Fibroblast of skin of right quadriceps (primary cell): ENCODE measurements at regions not wholly inside any gene's neighbourhood (a gene's known extent, or its start where the extent isn't known, plus 50 kb on each side); places are given as distances from the start of the nearest gene placed in this dataset.
"Not testable (repeated sequence)": the region's sequence is repeated elsewhere in the genome, so short reads cannot be mapped to it uniquely, and the experiment has no call there.

ENCODE experiments used
- DNase-seq: peaks from one replicate; pipeline ENCODE4 v3.0.0-alpha.2; 2013

DNA sequence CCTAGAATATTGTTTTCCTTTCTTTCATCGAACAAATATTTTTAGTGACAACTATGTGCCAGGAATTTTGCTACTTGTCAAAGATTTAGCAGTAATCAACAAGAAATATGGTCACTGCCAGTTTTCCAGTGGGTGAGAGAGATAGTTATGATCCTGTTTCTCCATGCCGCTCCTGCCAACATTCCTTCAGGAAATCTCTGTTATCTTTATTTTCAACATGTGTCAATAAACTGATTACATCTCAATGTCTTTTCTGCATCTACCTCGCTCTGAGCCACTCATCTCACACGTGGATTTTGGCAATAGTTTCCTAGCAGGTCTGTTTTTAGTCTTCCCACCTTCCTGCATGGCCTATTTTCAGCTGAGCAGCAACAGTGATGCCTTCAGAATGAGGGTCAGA, 650.0 kb upstream of the STXBP6 start:
- DNase-seq: no peak

DNA sequence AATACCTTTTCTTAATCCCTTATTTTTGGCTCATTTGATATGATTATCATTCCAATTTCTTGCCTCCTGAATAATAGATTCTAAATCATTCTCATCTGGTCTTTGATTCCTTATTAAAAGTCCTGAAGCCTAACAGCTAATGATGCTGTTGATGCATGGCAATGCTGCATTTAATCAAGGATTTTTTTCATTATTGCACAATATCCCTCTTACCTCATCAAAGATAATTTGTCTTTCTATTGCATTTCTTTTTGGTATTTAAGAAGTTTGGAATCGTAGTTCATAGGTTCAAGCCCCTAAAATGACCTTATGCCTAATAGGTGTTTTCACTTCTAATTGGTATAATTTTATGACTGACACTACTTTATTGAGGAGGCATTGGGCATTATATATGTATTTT, 648.2 kb upstream of the STXBP6 start:
- DNase-seq: no peak

DNA sequence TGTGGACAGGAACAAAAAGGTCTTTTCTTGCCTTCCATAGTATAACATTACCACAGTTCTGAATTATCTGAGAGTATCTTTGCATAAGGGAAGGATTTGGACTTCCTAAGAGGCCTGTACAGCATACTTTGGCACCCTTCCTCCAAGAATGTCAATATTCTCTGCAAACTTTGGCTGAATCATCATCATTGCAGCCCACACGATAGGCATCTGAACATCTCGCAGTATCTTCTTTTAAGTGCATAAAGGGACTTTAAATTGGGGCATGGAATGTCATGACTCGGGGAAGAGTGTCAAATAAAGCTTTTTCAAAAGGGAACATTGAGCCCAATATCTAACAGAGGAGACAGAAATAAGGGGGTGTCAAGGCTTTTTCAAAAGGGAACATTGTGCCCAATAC, 646.2 kb upstream of the STXBP6 start:
- DNase-seq: no peak

DNA sequence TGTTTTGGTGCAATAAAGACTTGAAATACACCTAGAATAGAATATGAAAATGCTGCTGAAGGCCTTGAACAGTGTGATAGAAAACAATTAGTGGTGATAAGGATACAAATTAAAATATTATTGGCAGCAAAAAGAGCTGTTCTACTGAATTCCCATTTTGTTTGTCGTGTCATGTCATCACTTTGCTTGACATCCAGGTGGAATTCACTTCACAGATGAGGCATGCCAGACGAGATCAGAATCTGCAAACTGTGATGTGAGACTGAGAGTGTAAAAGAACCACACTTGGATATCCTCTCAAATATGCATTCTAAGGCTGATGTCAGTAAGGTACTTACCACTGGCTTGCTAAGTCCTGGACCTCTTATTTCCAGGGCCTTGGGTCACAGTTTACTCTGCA, 635.1 kb upstream of the STXBP6 start:
- DNase-seq: no peak

DNA sequence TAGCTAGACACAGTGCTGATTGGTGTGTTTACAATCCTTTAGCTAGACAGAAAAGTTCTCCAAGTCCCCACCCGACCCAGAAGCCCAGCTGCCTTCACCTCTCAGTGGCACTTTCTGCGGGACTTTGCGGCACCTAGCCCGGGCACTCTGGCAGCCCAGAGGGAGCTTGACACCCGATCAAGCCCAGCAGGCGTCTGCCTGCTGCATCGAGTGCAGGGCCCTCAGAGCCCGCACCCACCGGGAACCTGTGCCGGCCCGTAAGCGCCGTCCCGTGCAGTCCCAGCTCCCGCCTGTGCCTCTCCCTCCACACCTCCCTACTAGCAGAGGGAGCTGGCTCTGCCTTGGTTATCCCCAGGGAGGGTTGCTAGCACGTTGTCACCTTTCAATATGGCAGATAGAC, 631.0 kb upstream of the STXBP6 start:
- no peak for DNase-seq

DNA sequence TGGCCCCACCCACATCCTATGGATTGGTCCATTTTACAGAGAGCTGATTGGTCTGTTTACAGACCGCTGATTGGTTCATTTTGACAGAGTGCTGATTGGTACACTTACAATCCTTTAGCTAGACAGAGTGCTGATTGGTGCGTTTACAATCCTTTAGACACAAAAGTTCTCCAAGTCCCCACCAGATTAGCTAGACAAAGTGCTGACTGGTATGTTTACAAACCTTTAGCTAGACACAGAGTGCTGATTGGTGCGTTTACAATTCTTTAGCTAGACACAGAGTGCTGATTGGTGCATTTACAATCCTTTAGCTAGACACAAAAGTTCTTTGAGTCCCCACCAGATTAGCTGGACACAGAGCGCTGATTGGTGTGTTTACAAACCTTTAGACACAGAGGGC, 630.6 kb upstream of the STXBP6 start:
- not testable (repeated sequence) for DNase-seq

DNA sequence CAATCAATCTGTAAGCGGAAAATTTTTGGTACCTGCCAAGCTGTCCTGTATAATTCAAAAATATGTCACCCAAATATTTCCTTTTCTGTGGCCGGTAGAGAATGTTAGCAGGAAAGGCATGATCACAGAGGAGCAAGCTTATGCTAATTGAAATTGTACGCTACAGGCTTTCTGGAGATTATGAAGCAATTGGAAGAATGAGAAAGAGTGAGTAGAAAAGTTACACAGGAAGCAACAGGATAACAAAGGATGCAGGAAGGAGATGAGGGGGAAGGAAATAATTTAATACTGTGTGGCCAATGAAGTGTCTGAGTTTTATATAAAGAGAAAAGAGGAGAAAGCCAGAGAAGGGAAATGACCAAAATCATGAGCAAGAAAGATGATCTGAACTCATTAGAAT, 627.2 kb upstream of the STXBP6 start:
- DNase-seq: no peak

DNA sequence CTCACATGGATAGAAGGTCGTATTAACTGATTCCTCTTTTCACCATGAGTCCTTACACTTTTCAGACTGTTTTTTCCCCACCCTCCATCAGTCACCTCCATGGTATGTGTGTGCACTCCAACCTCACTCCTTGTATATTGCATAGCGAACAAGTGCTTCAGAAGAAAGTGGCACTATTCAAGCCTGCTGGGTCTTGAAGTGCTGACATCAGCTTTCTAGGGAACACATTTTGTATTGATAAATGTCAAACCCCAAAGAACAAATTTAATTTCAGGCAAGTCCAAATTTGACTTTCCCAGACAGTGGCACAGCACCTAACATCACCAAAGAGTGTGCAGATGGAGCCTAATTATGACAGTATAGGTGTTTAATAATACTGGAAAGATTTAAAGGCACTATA, 617.4 kb upstream of the STXBP6 start:
- no peak for DNase-seq

DNA sequence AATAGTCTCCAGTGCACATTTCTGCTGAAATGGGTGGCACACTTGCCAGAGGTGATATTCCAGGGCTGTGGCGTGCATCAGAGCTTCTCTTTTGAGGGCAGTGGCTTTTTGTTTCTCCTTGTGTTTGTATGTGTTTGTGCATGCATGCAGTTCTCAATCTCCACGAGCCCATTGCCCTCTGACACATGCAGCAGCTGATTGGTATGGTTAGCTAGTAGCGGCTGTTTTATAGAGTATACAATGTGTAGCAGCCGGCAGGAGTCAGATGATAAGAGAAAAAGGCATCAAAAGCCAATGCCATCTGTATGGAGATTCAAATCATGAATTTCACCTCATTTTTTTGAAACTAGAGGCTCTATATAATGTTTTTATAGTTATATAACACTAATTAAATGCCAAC, 616.9 kb upstream of the STXBP6 start:
- no peak for DNase-seq

DNA sequence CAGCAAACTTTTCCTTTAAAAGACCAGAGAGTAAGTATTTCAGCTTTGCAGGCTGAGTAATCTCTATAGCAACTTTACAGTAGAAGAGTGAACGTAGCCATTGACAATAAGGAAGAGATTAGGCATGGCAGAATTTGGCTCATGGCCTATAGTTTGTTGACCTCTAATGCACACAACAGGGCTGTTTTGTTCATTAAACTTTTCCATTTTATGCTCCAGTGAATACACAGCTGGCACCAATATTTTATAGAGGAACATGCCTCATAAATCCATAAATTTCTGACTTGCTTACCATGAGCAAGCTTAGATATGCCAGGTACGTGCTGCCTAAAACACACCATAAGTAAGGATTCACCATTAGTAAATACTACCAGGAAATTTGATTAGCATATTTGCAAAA, 609.0 kb upstream of the STXBP6 start:
- DNase-seq: no peak

DNA sequence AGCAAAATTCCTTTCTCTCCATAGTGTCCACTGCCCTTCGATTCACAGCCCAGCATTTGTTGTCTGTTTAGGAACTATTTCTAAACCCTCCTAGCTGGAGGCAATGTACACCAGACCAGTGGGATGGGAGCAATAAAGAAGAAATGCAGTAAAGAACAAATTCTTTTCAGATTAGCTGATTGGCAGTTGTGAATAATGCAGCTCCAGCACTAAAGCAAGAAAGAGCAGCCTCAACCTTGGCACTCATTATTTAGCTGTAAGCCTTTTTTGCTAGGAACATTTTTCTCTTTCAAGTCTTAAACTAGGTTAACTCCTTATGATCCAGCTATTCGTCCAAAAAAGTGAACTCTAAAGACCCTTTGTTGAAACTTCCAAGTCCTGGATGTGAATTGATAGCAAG, 580.5 kb upstream of the STXBP6 start:
- no peak for DNase-seq

DNA sequence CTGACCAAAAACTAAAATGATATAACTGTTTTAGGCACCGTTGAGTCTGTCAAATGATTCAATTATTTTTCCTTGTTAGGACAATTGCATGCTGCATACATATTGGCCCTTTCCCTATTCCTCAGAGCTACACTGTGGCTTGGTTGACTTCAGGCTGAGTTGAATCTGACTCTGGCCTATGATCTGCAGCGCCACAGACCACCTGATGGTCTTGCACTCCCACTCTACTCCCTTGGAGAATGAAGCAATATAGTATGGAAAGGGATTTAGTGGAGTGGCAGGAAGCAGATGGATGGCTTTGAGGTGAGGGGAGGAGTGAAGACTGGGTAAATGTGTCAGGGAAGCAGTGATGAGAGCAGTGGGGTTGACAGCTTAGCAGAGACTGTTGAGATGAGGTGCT, 579.0 kb upstream of the STXBP6 start:
- no peak for DNase-seq

DNA sequence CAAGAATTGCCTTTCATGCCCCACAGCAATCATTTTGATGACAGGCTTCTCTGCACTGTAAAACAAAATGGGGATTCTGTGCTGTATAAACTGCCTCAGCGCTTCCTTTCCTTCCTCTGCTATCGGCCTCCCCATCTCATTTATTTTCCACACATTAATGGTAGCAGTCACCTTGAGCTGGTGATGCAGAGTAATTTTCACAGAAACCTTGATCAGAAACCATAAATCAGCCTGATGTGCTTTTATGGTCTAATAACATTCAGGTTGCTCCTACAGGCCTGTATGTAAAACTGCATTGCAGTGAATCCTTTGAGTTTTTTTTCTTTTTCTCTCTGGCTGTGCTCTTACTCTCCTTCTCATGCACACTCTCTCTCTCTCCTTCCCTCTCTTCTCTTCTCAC, 578.4 kb upstream of the STXBP6 start:
- no peak for DNase-seq

DNA sequence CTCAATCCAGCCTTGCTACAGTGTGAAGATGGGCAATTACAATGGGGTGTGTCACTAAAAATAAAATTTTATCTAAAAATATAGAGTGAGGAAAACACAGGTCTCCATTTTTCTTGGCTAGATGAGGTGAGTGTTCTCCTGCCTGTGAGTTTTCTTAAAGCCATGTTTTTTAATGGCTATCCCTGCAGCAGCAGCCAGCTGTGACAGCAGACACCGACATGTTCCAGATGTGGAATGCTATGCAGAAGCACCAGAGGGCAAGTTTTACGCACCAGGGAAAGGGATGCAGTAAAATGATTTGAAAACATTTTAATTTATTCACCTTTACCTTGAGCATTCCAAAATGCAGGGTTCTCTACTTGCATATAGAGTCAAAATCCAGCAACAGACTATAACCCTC, 577.0 kb upstream of the STXBP6 start:
- no peak for DNase-seq

DNA sequence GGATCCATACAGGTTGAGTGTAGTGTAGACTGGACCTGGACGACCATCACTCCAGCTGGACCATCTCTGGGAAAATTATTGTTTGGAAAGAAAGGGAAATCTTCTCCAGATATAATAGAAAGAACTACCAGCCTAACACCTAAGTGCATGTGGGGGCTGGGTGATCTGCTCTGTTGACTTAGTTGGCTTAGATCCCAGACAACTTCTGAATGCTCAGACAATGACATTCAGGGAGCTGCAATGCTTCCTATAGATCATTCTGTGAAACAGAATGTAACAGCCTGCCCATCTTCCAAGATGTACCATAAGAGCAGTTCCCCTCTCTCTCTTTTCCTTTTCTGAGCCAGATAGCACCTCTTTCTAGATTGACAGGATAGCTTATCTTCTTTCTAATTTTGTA, 572.8 kb upstream of the STXBP6 start:
- no peak for DNase-seq

DNA sequence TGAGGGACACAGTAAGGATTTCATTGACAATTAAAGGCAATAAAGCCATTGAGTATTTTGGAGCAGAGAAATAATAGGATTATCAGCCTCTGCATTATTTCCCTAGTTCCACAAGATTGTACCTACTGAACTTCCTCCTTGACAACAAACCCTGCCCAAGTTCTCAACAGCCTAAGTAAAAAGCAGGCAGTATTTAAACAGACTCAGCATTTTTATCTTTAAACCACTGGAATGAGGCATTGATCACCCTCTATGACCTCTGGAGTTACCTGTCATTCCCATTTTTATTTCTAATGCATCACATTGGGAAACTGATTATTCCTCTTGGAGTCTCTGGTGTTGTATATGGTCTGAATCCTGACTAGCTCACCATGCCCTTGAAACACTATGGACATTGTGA, 570.6 kb upstream of the STXBP6 start:
- DNase-seq: no peak

DNA sequence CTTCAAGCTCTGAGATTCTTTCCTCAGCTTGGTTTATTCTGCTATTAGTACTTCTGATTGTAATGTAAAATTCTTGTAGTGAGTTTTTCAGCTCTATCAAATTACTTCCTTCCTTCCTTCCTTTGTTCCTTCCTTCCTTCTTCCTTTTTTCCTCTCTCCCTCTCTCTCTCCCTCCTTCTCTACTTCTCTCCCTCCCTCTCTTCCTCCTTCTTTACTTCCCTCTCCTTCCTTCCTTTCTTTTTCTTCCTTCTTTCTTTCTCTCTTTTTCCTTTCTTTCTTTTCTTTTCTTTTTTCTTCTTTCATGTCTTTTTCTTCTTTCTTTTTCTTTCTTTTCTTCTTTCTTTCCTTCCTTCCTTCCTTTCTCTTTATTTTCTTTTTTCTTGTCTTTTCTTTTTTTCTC, 565.2 kb upstream of the STXBP6 start:
- no peak for DNase-seq

DNA sequence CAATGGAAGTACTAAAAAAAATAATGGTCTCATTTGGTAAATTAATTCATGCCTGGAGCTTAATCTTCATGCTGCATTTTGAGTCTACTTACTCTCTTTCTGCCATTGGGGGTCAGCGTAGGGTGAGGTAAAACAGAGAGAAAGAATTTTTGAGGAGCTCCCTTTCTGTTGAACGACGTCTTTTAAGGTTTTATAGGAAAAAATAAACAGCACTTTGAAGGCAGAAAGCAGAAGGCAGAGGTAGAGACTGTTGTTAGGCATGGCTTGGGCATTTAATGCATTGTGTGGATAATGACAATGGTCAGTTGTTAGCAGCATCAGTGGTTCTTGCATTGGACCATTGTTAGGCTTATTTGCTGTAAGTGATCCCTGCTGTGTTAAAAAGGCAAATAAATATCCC, 557.2 kb upstream of the STXBP6 start:
- no peak for DNase-seq

DNA sequence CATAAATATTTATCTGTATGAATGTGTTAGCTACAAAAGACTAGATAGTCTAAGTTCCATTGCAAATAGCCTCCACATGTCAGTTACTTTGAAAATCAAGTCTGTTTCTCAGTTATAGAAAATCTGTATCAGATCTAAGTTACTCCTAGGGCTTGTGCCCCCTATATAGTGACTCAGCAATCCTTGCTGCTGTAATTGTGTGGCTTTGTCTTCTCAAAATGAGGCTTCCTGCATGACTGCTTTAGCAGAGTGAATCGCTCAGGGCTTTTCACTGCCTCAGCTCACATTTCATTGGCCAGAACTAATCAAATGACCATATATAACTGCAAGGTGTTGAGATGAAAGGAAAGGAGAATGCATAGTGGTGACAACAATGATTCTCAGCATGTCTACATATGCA, 552.2 kb upstream of the STXBP6 start:
- DNase-seq: no peak

DNA sequence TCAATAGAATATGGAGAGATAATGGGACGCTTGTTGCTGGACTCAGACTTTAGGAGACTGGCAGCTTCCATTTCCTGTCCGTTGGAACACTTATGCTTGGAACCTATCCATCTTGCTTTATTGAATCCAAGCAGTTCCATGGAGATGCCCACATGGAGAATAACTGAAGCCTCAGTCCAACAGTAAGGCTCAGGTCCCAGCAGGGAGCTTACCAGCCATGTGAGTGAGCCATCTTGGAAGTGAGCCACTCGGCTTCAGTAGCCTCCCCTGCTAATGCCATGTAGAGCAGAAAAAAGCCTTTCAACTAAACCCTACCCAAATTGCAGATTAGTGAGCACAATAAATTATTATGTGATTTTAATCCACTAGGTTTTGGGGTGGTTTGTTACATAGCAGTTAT, 538.8 kb upstream of the STXBP6 start:
- no peak for DNase-seq

DNA sequence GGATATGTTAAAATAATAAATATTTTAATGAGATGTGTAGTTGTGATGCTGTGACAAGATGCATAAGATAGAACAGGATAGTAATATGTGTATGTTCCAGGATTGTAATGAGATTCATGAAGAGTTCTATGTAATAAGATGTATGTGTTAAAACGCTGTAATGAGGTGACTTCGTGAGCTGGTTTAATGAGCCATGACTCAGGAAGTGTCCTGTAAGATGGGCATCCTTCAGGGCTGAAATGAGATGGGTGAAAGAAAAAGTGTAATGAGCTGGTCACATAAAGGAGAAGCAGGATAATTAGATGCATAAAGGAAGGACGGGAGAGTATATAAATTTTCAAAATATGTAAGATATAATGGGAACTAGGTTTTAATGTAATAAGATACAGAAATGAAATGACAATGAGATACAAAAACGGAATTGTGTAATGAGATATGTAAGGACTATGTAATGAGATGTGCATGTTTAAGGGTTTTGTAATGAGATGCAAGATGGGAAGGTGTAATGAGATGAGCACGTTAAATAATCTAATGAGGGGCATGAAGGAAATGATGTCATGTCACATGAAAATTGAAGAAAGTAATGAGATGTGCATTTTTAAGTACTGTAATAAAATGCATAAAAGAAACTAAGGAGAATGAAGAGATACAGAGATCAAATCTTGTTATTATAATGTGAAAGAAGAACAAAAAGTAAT, 524.8 kb upstream of the STXBP6 start:
- no peak for DNase-seq

DNA sequence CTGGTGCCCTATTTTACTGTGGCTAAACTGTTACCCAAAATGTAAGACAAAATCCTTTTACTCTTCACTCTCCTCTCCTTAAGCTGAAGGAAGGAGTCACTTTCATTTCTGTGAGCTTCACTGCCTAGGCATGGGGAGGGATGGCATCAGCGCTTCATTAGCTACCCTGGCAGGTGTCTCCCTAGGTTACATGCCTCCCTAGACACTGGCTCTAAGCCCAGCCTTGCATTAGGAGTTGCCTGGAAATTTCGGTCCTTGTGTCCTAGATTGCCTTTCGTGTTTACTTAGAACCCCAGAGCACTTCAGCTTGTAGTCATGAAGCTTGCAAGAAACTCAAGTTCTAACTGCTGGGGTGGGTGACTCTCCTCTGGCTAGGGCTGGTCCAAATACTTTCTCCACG, 520.5 kb upstream of the STXBP6 start:
- no peak for DNase-seq

DNA sequence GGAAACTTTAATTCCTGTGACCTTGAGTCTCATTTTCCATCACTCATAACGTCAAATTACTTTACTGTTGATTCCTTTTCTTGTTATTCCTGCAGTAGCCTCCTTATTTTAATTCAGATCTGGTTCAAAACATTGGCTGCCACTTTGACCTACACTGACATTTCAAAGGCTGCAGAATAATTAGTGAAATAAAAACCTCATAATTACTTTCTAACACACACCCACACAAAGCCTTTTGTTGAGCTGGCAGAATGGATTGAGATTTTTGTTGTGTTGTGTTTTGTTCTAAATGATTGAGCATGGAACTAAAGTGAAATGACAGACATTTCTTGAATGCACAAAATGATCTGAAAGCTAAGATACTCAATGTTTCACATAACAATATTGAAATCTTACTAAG, 507.5 kb upstream of the STXBP6 start:
- no peak for DNase-seq

DNA sequence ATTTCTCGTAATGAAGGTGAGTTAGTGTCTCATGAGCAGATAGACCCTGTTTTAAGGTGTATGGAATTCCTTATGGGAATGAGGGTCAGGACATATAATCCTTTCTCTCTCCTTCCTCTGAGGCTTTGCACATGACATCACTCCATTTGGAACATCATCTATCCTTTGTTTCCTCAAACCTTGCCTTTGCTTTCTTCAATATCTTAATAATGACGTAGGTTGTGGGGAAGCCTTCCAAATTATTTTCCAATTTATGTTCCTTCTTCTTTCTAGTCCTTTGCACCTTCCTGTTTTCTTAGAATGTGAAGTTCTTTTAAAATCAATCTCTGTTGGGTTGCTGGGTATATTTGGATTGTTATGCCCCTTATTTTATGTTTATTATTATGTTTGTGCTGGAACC, 502.9 kb upstream of the STXBP6 start:
- DNase-seq: no peak

DNA sequence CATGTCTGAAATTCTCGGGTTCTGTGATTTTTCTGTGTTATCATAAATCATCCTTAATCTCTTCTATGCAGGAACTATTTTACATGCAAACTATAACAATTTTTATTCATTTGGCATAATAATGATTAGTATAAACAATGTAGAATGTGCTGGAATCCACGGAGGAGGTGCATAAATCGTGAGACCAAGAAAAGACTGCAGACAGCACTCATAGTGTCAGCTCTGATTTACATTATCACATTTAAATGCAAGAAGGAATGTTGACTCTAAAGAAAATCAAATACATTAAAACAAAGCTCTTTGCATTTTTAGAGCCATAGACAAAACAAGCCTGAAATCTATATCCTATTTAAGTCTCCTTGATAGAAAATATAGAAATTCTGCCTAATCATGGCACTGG, 501.7 kb upstream of the STXBP6 start:
- DNase-seq: no peak

DNA sequence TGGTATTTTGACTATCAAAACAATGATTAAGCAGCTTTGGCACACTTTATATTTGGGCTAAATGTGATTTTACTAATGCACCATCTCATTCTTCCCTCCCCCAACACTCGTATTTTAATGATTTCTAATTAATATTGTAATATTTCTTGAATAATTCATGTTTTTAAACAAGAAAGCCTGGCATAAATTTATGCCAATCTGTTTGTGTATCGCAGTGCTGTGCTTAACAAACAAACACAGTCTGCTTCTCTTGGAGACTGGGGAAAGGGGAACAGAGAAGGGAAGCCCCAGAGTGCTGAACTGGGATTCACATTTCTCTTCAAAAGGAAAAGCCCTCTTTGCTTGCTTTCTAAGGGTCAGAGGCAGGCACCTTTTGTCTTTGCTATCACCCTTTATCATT, 496.9 kb upstream of the STXBP6 start:
- no peak for DNase-seq
